ENCODE measurements at regions not wholly inside any gene's neighbourhood (a gene's known extent, or its start where the extent isn't known, plus 50 kb on each side); places are given as distances from the start of the nearest gene placed in this dataset.

DNA sequence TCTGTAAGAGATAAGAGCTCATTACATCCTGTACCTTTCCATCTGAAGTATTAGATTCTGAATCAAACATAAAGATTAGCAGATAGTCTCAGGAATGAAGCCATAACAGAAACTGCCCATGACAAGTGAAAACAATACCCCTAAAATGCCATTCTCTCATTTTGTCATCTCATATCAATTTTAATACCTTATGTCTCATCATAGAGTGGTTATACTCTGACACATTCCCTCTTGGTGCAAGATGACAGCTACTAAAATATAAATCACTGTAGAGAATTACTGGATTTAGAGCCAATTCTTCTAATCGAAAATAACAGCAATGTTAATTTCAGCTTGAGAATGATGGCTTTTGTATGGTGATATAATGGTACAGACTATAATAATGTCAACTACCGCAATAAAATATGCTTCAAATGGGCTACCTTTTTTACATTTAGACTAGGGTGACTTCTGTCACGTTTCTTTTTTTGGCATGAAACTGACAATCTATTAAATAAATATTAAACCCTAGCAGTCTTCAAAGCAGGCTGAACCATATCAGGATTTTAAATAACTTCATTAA, 125.1 kb upstream of the ITGA4 start:
- H3K4me1 ChIP-seq (ENCODE audit: insufficient read depth) = no peaks in the 10 kb centered on the region
- intact Hi-C loops (cut with DNase I) = no loop called here
- H3K4me3 ChIP-seq = no peak overlapping the region
- DNase-seq = no peak
- H3K9me3 ChIP-seq = no peaks in the 10 kb centered on the region
- WGBS, 3 donors = 69 to 70% (median 69%) methylated on average over 3 of the region's 3 CpGs
- H3K27ac ChIP-seq = no peak overlapping the region
- no peaks in the 10 kb centered on the region for H3K36me3 ChIP-seq
- H3K27me3 ChIP-seq = no peaks in the 10 kb centered on the region
- no peak for TF ChIP-seq EP300 (IDR thresholded peaks at IDR 0.05)
- no peak for TF ChIP-seq POLR2A (IDR thresholded peaks at IDR 0.05)
- TF ChIP-seq, protein P1, sequence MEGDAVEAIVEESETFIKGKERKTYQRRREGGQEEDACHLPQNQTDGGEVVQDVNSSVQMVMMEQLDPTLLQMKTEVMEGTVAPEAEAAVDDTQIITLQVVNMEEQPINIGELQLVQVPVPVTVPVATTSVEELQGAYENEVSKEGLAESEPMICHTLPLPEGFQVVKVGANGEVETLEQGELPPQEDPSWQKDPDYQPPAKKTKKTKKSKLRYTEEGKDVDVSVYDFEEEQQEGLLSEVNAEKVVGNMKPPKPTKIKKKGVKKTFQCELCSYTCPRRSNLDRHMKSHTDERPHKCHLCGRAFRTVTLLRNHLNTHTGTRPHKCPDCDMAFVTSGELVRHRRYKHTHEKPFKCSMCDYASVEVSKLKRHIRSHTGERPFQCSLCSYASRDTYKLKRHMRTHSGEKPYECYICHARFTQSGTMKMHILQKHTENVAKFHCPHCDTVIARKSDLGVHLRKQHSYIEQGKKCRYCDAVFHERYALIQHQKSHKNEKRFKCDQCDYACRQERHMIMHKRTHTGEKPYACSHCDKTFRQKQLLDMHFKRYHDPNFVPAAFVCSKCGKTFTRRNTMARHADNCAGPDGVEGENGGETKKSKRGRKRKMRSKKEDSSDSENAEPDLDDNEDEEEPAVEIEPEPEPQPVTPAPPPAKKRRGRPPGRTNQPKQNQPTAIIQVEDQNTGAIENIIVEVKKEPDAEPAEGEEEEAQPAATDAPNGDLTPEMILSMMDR (IDR thresholded peaks at IDR 0.05) = no peak

DNA sequence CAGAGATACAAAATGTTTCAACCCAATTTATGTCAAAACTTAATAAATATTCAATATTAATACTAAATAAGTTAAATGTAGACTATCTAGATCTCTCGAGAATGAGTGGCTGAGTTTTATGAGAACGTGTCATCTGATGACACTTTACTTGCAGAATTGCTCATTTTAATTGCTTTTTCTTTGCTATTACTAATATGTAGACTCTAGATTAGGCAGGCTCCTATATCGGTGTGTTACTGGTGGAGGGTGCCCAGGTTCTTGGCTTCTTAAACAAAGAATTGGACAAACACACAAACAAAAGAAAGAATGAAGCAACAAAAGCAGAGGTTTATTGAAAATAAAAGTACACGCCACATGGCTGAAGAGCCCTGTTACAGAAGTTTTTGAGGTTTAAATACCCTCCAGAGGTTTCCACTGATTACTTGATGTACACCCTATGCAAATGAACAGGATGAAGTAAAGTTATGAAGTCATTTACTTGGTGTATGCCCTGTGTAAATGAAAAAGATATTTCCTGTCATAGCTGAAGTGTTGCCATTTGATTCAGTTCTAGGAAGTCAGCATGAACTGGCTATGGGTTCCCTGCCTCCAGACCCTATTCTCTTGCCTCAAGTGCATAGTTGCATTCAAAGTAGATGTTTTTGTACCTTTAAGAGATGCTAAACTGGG, 122.9 kb upstream of the ITGA4 start:
- H3K36me3 ChIP-seq = no peaks in the 10 kb centered on the region
- no peak overlapping the region for H3K4me3 ChIP-seq
- no peaks in the 10 kb centered on the region for H3K27me3 ChIP-seq
- no peaks in the 10 kb centered on the region for H3K4me1 ChIP-seq (ENCODE audit: insufficient read depth)
- intact Hi-C loops (cut with DNase I) = no loop called here
- TF ChIP-seq EP300 (IDR thresholded peaks at IDR 0.05) (no peak), POLR2A (IDR thresholded peaks at IDR 0.05) (no peak)
- TF ChIP-seq, protein P1 (IDR thresholded peaks at IDR 0.05) = no peak
- WGBS, 3 donors = 89 to 95% (median 90%) methylated on average over 4 of the region's 4 CpGs
- no peak for DNase-seq
- no peaks in the 10 kb centered on the region for H3K9me3 ChIP-seq
- no peak overlapping the region for H3K27ac ChIP-seq

DNA sequence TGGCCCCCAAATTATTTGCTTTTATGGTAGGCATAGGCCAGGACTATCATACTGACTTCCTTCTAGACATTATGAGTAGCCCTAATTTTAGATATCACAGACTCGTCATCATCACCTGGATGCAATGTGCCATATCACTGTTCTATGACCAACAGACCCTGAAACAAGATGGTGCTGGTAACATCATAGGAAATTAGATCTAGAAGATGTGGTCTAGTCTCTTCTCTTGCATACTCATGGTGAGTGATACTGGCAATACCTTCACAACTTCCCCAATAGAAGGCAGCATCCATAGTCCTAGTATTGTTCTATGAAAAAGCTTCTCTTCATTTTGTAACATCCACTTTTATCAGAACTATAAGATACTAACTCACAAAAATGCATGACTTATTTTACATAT, 116.3 kb upstream of the ITGA4 start:
- no peak for DNase-seq
- no peaks in the 10 kb centered on the region for H3K4me1 ChIP-seq (ENCODE audit: insufficient read depth)
- intact Hi-C loops (cut with DNase I) = no loop called here
- H3K9me3 ChIP-seq = no peaks in the 10 kb centered on the region
- H3K27ac ChIP-seq = no peak overlapping the region
- TF ChIP-seq, protein P1 (IDR thresholded peaks at IDR 0.05) = no peak
- TF ChIP-seq POLR2A (IDR thresholded peaks at IDR 0.05) (no peak), EP300 (IDR thresholded peaks at IDR 0.05) (no peak)
- H3K4me3 ChIP-seq = no peak overlapping the region
- 81 to 89% (median 87%) methylated on average over 1 of the region's 1 CpG for WGBS, 3 donors
- H3K27me3 ChIP-seq = no peaks in the 10 kb centered on the region
- H3K36me3 ChIP-seq = no peaks in the 10 kb centered on the region

DNA sequence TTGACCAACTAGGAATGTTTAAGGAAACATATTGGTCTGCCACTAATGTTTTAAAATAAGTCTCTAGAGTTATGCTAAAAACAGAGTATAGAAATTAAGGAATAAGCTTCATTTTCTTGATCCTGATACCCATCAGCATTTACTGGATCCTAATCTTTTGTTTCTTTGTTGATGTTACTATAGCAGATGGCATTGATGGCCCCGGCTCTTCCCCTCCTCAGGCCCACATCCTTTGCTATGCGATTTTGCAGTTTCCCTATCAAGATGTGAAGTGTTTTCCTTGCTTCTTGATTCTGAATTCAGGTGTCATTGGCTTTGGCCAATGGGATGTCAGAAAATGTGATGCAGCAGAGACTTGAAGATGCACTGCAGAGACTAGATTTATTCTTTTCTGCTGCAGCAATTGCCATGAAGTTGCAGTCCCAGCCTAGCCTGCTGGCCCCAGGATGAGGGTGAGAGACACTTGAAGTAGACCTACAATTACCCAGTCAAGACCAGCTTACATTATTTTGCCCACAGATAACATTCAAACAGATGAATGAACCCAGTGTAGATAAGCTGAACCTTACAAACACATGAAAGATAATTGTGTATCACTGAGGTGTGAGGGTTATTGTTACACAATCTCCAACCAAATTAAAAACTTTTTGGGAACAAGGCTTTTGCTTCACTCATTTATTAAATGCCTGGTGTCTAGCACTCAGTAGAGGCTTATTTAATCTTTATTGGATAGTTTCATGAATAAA, 115.2 kb upstream of the ITGA4 start:
- 85 to 94% (median 91%) methylated on average over 2 of the region's 2 CpGs for WGBS, 3 donors
- H3K36me3 ChIP-seq = no peaks in the 10 kb centered on the region
- TF ChIP-seq, protein P1 (IDR thresholded peaks at IDR 0.05) = no peak
- no peak overlapping the region for H3K4me3 ChIP-seq
- no peak overlapping the region for H3K27ac ChIP-seq
- no peaks in the 10 kb centered on the region for H3K27me3 ChIP-seq
- intact Hi-C loops (cut with DNase I) = no loop called here
- no peaks in the 10 kb centered on the region for H3K4me1 ChIP-seq (ENCODE audit: insufficient read depth)
- no peaks in the 10 kb centered on the region for H3K9me3 ChIP-seq
- DNase-seq = no peak
